ENCODE measurements at regions not wholly inside any gene's neighbourhood (a gene's known extent, or its start where the extent isn't known, plus 50 kb on each side); places are given as distances from the start of the nearest gene placed in this dataset.

- TF ChIP-seq CTCF (conservative IDR thresholded peaks at IDR 0.05 in 1 of 2, IDR thresholded peaks at IDR 0.05 in 1 of 2; ENCODE audit: low read depth in 1 of 2, low read length in 2 of 2) (no peak), EZH2 (IDR thresholded peaks at IDR 0.05; ENCODE audit: low read length, missing control alignments) (no peak)
Measured at GRCh38 chr18:75694292-75694691, 266.8 kb upstream of the SMIM21 start.

Measured in fibroblast of lung (primary cell).